ENCODE measurements at regions not wholly inside any gene's neighbourhood (a gene's known extent, or its start where the extent isn't known, plus 50 kb on each side); places are given as distances from the start of the nearest gene placed in this dataset.

DNA sequence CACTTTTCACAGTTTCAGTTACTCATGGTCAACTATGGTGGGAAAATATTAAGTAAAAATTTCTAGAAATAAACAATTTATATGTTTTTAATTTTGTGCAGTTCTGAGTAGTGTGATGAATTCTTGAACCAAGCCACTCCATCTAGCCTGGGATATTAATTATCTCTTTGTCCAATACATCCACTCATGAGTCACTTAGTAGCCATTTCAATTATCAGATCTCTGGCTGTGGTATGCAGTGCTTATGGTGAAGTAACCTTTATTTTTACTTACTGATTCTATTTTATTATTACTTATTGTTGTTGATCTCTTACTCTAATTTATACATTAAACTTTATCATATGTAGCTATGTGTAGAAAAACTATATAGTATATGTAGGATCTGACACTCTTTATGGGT lies 128.9 kb upstream of the KLHL1 start:
- Histone ChIP-seq H4K8ac (replicated peaks; ENCODE audit: insufficient read length, low read depth, low read length) (no peak overlapping the region), H3K4ac (ENCODE audit: low read depth, low read length) (no peak overlapping the region), H3K9ac (ENCODE audit: extremely low read depth, insufficient read length, low read length) (no peak overlapping the region), H2AK5ac (ENCODE audit: insufficient read length, low read length) (no peak overlapping the region), H3K23me2 (ENCODE audit: insufficient read length, low read depth, low read length, poor library complexity, severe bottlenecking) (no peaks in the 10 kb centered on the region), H2BK20ac (ENCODE audit: low read depth, low read length, poor library complexity, severe bottlenecking) (no peak overlapping the region), H3K4me1 (ENCODE audit: insufficient read depth, low read length) (no peaks in the 10 kb centered on the region), H2AFZ (ENCODE audit: low read length) (no peak overlapping the region), H3K27me3 (ENCODE audit: insufficient read depth, low read length) (no peaks in the 10 kb centered on the region), H2BK15ac (ENCODE audit: low read depth, low read length) (no peak overlapping the region), H3K27ac (ENCODE audit: insufficient read length, low read depth, low read length) (no peak overlapping the region), H3T11ph (ENCODE audit: low read length) (no peak overlapping the region), H4K20me1 (ENCODE audit: control insufficient read depth, insufficient read depth, insufficient read length) (no peaks in the 10 kb centered on the region), H3K79me2 (ENCODE audit: insufficient read depth, low read length) (no peaks in the 10 kb centered on the region), H4K5ac (ENCODE audit: insufficient read length, low read depth, low read length) (no peak overlapping the region), H3K4me2 (ENCODE audit: insufficient read depth, insufficient read length, low read length) (no peak overlapping the region), H2BK12ac (ENCODE audit: insufficient read length, low read depth, low read length) (no peak overlapping the region), H3K23ac (ENCODE audit: insufficient read length, low read depth, low read length) (no peak overlapping the region), H4K91ac (ENCODE audit: insufficient read length, low read depth, low read length) (no peak overlapping the region), H3K79me1 (ENCODE audit: insufficient read depth, low read depth, low read length, poor library complexity, severe bottlenecking) (no peaks in the 10 kb centered on the region), H3K9me3 (ENCODE audit: control insufficient read depth, low read depth, low read length) (no peaks in the 10 kb centered on the region), H2BK5ac (ENCODE audit: insufficient read length, low read length) (no peak overlapping the region), H3K14ac (ENCODE audit: insufficient read depth, low read length) (no peak overlapping the region), H3K56ac (ENCODE audit: insufficient read length, low read depth, low read length) (no peak overlapping the region), H3K18ac (ENCODE audit: insufficient read length, low read depth, low read length) (no peak overlapping the region), H2BK120ac (ENCODE audit: low read depth, low read length, poor library complexity, severe bottlenecking) (no peak overlapping the region)
- TF ChIP-seq, protein P1, sequence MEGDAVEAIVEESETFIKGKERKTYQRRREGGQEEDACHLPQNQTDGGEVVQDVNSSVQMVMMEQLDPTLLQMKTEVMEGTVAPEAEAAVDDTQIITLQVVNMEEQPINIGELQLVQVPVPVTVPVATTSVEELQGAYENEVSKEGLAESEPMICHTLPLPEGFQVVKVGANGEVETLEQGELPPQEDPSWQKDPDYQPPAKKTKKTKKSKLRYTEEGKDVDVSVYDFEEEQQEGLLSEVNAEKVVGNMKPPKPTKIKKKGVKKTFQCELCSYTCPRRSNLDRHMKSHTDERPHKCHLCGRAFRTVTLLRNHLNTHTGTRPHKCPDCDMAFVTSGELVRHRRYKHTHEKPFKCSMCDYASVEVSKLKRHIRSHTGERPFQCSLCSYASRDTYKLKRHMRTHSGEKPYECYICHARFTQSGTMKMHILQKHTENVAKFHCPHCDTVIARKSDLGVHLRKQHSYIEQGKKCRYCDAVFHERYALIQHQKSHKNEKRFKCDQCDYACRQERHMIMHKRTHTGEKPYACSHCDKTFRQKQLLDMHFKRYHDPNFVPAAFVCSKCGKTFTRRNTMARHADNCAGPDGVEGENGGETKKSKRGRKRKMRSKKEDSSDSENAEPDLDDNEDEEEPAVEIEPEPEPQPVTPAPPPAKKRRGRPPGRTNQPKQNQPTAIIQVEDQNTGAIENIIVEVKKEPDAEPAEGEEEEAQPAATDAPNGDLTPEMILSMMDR (conservative IDR thresholded peaks at IDR 0.05) = no peak
- peaks cover 2% of the 10 kb centered on the region; the same call in 1 of the 2 replicates for H3K27me3 Mint-ChIP-seq (ENCODE audit: low read depth)
- DNase-seq = no peak
- H3K36me3 Mint-ChIP-seq (ENCODE audit: insufficient read depth in 1 of 3, low read depth in 3 of 3) = peaks cover 0 to 1% (median 0%) of the 10 kb centered on the region in 3 experiments; a peak in 1 of 7 replicates
- H3K9me3 Mint-ChIP-seq = peaks cover 5 to 9% of the 10 kb centered on the region in 2 experiments; a peak in 3 of 5 replicates
- H3K4me3 Mint-ChIP-seq = no peak overlapping the region
- H3K4me1 Mint-ChIP-seq = no peaks in the 10 kb centered on the region
- H3K27ac Mint-ChIP-seq = no peak overlapping the region
